RWPE2 (cell line): ENCODE measurements at regions not wholly inside any gene's neighbourhood (a gene's known extent, or its start where the extent isn't known, plus 50 kb on each side); places are given as distances from the start of the nearest gene placed in this dataset.

Experiments used
- ATAC-seq: fragments of 200-7000 bp; cut with Tn5 transposase; 3 replicates; pipeline ENCODE4 v1.9.1; 2021; ENCODE audit warnings: low read depth
- DNase-seq: peaks from one replicate; pipeline ENCODE4 v3.0.0-alpha.2; 2020; ENCODE audit warnings: low spot score
- H3K27ac ChIP-seq: fragments of 450-650 bp; 2 replicates; pipeline ENCODE4 v1.5.1; 2017; ENCODE audit warnings: mild to moderate bottlenecking; ENCODE audit not compliant: poor library complexity, severe bottlenecking
- H3K27me3 ChIP-seq: fragments of 250-450 bp; sonication (Bioruptor Pico); 2 replicates; pipeline ENCODE4 v1.5.1; 2021; ENCODE audit warnings: mild to moderate bottlenecking, moderate library complexity; ENCODE audit not compliant: insufficient read depth, poor library complexity, severe bottlenecking
- H3K36me3 ChIP-seq: fragments of 250-450 bp; sonication (Bioruptor Pico); 2 replicates; pipeline ENCODE4 v1.5.1; 2020; ENCODE audit warnings: low read depth, mild to moderate bottlenecking, moderate library complexity
- H3K4me1 ChIP-seq: fragments of 250-450 bp; sonication (Bioruptor Pico); 2 replicates; pipeline ENCODE4 v1.5.1; 2021; ENCODE audit warnings: mild to moderate bottlenecking, moderate library complexity; ENCODE audit not compliant: insufficient read depth, poor library complexity, severe bottlenecking
- H3K4me3 ChIP-seq: fragments of 250-450 bp; sonication (Bioruptor Pico); 2 replicates; pipeline ENCODE4 v1.5.1; 2021; ENCODE audit warnings: mild to moderate bottlenecking, moderate library complexity; ENCODE audit not compliant: severe bottlenecking
- H3K9me3 ChIP-seq: fragments of 250-450 bp; sonication (Bioruptor Pico); 2 replicates; pipeline ENCODE4 v1.5.1; 2021; ENCODE audit warnings: mild to moderate bottlenecking, moderate library complexity; ENCODE audit not compliant: severe bottlenecking
- TF ChIP-seq, protein P1 (sequence below): fragments of 450-650 bp; IDR thresholded peaks from one replicate; pipeline ENCODE4 v1.5.1; 2017; ENCODE audit warnings: mild to moderate bottlenecking, moderate library complexity; ENCODE audit not compliant: poor library complexity, severe bottlenecking

DNA sequence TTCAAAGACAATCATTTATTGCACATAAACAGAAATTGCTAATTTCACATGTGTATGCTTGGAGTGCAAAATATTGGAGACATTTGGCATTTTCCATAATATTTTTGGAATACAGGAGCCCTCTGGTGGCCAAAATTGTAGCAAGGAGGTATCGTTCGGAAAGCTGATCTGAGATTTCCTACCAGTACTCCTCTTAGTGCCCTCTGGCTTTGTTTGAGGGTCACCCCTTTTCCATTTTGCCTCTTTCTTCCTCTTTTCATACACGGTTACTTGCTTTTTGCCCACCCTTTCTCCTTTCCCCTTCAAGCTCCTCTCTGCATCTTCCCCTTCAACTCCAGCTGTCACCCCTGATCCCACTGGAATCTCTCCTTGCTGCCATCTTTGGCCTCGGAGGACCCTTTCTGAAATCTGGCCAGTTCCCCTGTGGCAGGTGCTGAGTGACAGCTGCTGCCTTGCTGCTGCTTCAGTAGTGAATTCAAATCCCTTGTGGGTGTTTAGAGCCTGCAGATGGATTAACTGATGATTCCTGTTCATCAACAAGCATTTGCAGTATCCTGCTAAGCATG lies 164.6 kb upstream of the PARP11 start:
- no peak overlapping the region for H3K4me3 ChIP-seq
- TF ChIP-seq, protein P1, sequence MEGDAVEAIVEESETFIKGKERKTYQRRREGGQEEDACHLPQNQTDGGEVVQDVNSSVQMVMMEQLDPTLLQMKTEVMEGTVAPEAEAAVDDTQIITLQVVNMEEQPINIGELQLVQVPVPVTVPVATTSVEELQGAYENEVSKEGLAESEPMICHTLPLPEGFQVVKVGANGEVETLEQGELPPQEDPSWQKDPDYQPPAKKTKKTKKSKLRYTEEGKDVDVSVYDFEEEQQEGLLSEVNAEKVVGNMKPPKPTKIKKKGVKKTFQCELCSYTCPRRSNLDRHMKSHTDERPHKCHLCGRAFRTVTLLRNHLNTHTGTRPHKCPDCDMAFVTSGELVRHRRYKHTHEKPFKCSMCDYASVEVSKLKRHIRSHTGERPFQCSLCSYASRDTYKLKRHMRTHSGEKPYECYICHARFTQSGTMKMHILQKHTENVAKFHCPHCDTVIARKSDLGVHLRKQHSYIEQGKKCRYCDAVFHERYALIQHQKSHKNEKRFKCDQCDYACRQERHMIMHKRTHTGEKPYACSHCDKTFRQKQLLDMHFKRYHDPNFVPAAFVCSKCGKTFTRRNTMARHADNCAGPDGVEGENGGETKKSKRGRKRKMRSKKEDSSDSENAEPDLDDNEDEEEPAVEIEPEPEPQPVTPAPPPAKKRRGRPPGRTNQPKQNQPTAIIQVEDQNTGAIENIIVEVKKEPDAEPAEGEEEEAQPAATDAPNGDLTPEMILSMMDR: peak; percentile 90
- no peaks in the 10 kb centered on the region for H3K9me3 ChIP-seq
- peaks cover 17% of the 10 kb centered on the region for H3K4me1 ChIP-seq
- no peaks in the 10 kb centered on the region for H3K27me3 ChIP-seq
- H3K27ac ChIP-seq: peak overlapping the region; percentile 37
- no peaks in the 10 kb centered on the region for H3K36me3 ChIP-seq
- DNase-seq (no peak), ATAC-seq (peak; percentile 46; the same call in 2 of the 3 replicates)

DNA sequence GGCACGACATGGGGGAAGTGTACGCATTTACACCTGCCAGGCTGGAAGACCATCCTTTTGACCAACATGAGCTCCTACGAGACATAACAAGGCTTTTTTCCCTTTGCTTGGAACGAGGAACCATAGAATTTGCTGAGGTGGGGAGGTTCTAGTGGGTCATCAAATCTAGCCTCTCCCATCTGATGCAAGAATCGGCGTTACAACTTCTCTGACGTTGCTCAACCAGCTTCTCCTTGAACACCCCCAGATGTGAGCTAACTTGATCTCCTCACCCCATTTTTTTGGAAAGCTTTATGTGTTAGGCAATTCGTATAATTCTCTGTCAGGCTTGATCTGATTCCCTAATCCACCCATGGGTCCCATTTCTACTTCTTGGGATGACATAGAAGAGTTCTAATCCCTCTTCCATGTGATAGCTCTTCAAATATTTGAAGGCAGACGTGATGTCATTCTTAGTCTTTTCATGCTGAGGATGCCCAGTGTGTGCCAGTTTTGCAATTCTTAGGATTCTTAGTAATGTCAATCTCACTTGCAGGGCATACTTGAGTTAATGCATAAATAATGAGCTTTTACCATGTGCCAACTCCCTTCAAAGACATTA lies 163.6 kb upstream of the PARP11 start:
- Histone ChIP-seq H3K9me3 (no peaks in the 10 kb centered on the region), H3K4me1 (peaks cover 25% of the 10 kb centered on the region), H3K36me3 (no peaks in the 10 kb centered on the region), H3K4me3 (no peak overlapping the region), H3K27me3 (no peaks in the 10 kb centered on the region), H3K27ac (peak overlapping the region; percentile 37)
- TF ChIP-seq, protein P1: no peak
- ATAC-seq (no peak), DNase-seq (no peak)

DNA sequence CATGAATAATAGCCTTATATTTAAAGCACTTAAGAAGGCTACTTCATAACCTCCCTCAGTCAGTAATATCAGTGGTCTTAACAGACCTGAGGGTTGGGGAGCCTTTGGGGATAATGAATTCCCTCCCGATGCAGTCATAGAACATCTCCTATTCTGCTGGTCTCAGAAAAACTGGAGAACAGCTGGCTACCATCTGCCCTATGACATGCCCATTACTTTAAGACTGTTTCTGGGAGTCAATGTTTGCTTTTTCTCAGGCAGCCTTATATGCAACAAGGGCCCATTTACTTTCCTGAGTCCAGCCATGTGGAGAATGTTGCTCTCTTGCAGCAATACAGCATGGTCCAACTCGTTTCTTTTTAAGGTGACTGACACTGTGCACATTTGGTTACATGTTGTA lies 161.7 kb upstream of the PARP11 start:
- Histone ChIP-seq H3K27me3 (no peaks in the 10 kb centered on the region), H3K36me3 (no peaks in the 10 kb centered on the region), H3K4me3 (no peak overlapping the region), H3K27ac (peak overlapping the region; percentile 96), H3K9me3 (no peaks in the 10 kb centered on the region), H3K4me1 (peaks cover 33% of the 10 kb centered on the region)
- DNase-seq (no peak), ATAC-seq (no peak)
- TF ChIP-seq, protein P1: no peak

DNA sequence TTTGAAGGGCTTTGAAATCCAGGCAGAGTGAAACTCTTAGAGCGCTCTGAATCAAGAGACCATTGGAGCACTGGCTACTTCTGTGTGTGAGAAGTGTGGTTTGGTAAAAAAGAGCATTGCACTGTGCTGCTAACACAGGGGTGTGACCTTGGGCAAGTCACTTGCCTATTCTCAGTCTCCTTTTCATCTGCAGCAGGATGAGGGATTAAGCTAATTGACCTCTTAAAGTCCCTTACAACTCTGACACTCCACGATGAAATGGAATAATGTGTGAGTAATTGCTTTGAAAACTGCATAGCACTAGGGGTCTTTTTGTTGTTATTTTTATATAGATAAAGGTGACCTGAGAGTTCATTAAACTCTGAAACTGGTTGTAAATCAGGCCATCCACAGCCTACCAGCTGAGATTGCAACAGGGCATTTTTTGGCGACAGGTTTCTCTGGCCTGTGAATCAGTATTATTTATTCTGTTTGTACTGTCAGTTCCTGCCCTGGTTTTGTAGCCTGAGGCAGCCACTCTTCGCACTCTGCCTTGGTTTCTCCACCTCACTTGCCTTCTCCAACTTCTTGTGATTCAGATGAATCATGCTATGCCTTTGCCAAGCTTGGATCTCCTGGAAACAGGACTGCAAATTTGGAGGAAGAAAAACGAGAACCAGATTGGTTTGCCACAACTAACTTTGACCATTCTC lies 159.9 kb upstream of the PARP11 start:
- Histone ChIP-seq H3K9me3 (no peaks in the 10 kb centered on the region), H3K4me3 (no peak overlapping the region), H3K27me3 (no peaks in the 10 kb centered on the region), H3K36me3 (no peaks in the 10 kb centered on the region), H3K4me1 (peaks cover 33% of the 10 kb centered on the region), H3K27ac (peak overlapping the region; percentile 96)
- TF ChIP-seq, protein P1: no peak
- ATAC-seq (0 out of 3 replicates have a peak, but pooled peaks have one; percentile 1), DNase-seq (no peak)
